Gastrocnemius medialis (tissue), 4 donors: ENCODE measurements at regions not wholly inside any gene's neighbourhood (a gene's known extent, or its start where the extent isn't known, plus 50 kb on each side); places are given as distances from the start of the nearest gene placed in this dataset.

Source experiments
- ATAC-seq, 2 donors: fragments of 150-250 bp; one replicate each; pipeline ENCODE4 v1.9.1; 2016
- DNase-seq, 2 donors: peaks; one replicate each; pipeline ENCODE4 v3.0.0-alpha.2; 2019
- H3K27ac ChIP-seq, 4 donors: fragments of 200-600 bp; sonication (generic); 1 replicate in 1 of 4; 2 replicates in 3 of 4; pipeline ENCODE4 v1.5.1; 2016 to 2018; ENCODE audit warnings: mild to moderate bottlenecking in 2 of 4, moderate library complexity in 1 of 4
- H3K27me3 ChIP-seq, 3 donors: fragments of 200-600 bp; sonication (generic) in 2 of 3; 1 replicate in 1 of 3; 2 replicates in 2 of 3; pipeline versions ENCODE4 v1.5.1 to v1.6.0; 2016 to 2019; ENCODE audit warnings: mild to moderate bottlenecking in 1 of 3, moderate library complexity in 1 of 3
- H3K36me3 ChIP-seq, 2 donors: fragments of 200-600 bp; sonication (generic) in 1 of 2; one replicate each; pipeline ENCODE4 v1.5.1; 2017 to 2018
- H3K4me1 ChIP-seq, 2 donors: fragments of 200-600 bp; sonication (generic) in 1 of 2; one replicate each; pipeline ENCODE4 v1.5.1; 2016 to 2017; ENCODE audit warnings: mild to moderate bottlenecking in 2 of 2
- H3K4me3 ChIP-seq, 4 donors: fragments of 200-600 bp; sonication (generic) in 3 of 4; 1 replicate in 1 of 4; 2 replicates in 3 of 4; pipeline ENCODE4 v1.5.1; 2016 to 2019; ENCODE audit warnings: mild to moderate bottlenecking in 2 of 4
- H3K9me3 ChIP-seq, 3 donors: fragments of 200-600 bp; sonication (generic) in 2 of 3; 1 replicate in 1 of 3; 2 replicates in 2 of 3; pipeline ENCODE4 v1.5.1; 2016 to 2019
- CTCF ChIP-seq, 5 experiments: fragments of 450-650 bp in 3 of 5; fragments of 200-600 bp in 2 of 5; sonication (generic) in 2 of 5; IDR thresholded peaks in 4 of 5; conservative IDR thresholded peaks in 1 of 5; 1 replicate in 4 of 5; 2 replicates in 1 of 5; pipeline ENCODE4 v1.5.1; 2016 to 2019; ENCODE audit warnings: antibody characterized with exemption in 5 of 5, mild to moderate bottlenecking in 3 of 5, moderate library complexity in 3 of 5
- POLR2A ChIP-seq, 2 donors: fragments of 450-650 bp; IDR thresholded peaks; one replicate each; pipeline ENCODE4 v1.6.1; 2017; ENCODE audit warnings: antibody characterized with exemption in 2 of 2, mild to moderate bottlenecking in 2 of 2, moderate library complexity in 2 of 2
- in situ Hi-C, 4 donors: fragments of 200-750 bp; cut with MboI; loops; one replicate each; pipeline versions ENCODE4 v1.15.0 to v1.8.0; 2017; ENCODE audit warnings: low sequenced_read_pairs in 4 of 4
- intact Hi-C: fragments of 100-400 bp; cut with DNase I; formaldehyde crosslinking; loops from one replicate; pipeline ENCODE4 v1.15.1; 2023; ENCODE audit warnings: low total_unique reads

GRCh38 chr6:126770176-126770575 lies 348.3 kb upstream of the RSPO3 start:
- Histone ChIP-seq H3K4me1 (peaks cover 4 to 6% of the 10 kb centered on the region in 2 donors), H3K27me3 (no peaks in the 10 kb centered on the region), H3K9me3 (no peaks in the 10 kb centered on the region), H3K4me3 (no peak overlapping the region), H3K36me3 (no peaks in the 10 kb centered on the region), H3K27ac (no peak overlapping the region)
- ATAC-seq (no peak), DNase-seq (no peak)
- intact Hi-C loops: no loop called here
- TF ChIP-seq CTCF (IDR thresholded peaks at IDR 0.05 in 4 of 5, conservative IDR thresholded peaks at IDR 0.05 in 1 of 5) (no peak), POLR2A (IDR thresholded peaks at IDR 0.05) (no peak)
- in situ Hi-C loops: no loop called here

GRCh38 chr6:126773112-126773805 lies 345.2 kb upstream of the RSPO3 start:
- no peaks in the 10 kb centered on the region for H3K9me3 ChIP-seq
- no peak overlapping the region for H3K4me3 ChIP-seq
- intact Hi-C loops (no loop called here), in situ Hi-C loops (no loop called here)
- H3K27me3 ChIP-seq: no peaks in the 10 kb centered on the region
- H3K27ac ChIP-seq: no peak overlapping the region
- TF ChIP-seq POLR2A (IDR thresholded peaks at IDR 0.05) (no peak), CTCF (IDR thresholded peaks at IDR 0.05 in 4 of 5, conservative IDR thresholded peaks at IDR 0.05 in 1 of 5) (no peak)
- DNase-seq (no peak), ATAC-seq (no peak)
- H3K36me3 ChIP-seq: no peaks in the 10 kb centered on the region
- peaks cover 4 to 6% of the 10 kb centered on the region in 2 donors for H3K4me1 ChIP-seq

GRCh38 chr6:126779331-126779730 lies 339.1 kb upstream of the RSPO3 start:
- no peak for ATAC-seq
- TF ChIP-seq CTCF (IDR thresholded peaks at IDR 0.05 in 4 of 5, conservative IDR thresholded peaks at IDR 0.05 in 1 of 5) (no peak), POLR2A (IDR thresholded peaks at IDR 0.05) (no peak)

GRCh38 chr6:126781582-126781981 lies 336.9 kb upstream of the RSPO3 start:
- intact Hi-C loops: loop anchor here (1.0 kb wide), 1 partner anchor 25 kb away; no protein-coding TSS in a partner anchor
- no peak for DNase-seq
- no peaks in the 10 kb centered on the region for H3K4me1 ChIP-seq
- H3K27ac ChIP-seq: no peak overlapping the region
- ATAC-seq: no peak
- no peaks in the 10 kb centered on the region for H3K9me3 ChIP-seq
- no peak overlapping the region for H3K4me3 ChIP-seq
- H3K36me3 ChIP-seq: no peaks in the 10 kb centered on the region
- in situ Hi-C loops: no loop called here
- TF ChIP-seq CTCF (IDR thresholded peaks at IDR 0.05 in 4 of 5, conservative IDR thresholded peaks at IDR 0.05 in 1 of 5) (no peak), POLR2A (IDR thresholded peaks at IDR 0.05) (no peak)
- H3K27me3 ChIP-seq: no peaks in the 10 kb centered on the region

More at GRCh38 chr6:126779331-126779730, 339.1 kb upstream of the RSPO3 start:
- H3K27ac ChIP-seq: no peak overlapping the region
- no peaks in the 10 kb centered on the region for H3K9me3 ChIP-seq
- DNase-seq: no peak
- H3K27me3 ChIP-seq: no peaks in the 10 kb centered on the region
- H3K4me1 ChIP-seq: no peaks in the 10 kb centered on the region
- H3K4me3 ChIP-seq: no peak overlapping the region
- intact Hi-C loops: no loop called here
- in situ Hi-C loops: no loop called here
- H3K36me3 ChIP-seq: no peaks in the 10 kb centered on the region
